GM12878 (cell line): ENCODE measurements at regions not wholly inside any gene's neighbourhood (a gene's known extent, or its start where the extent isn't known, plus 50 kb on each side); places are given as distances from the start of the nearest gene placed in this dataset.

Experiments
- ATAC-seq: fragments of 200-7000 bp; cut with Tn5 transposase; 3 replicates; pipeline ENCODE4 v1.9.1; 2020; ENCODE audit warnings: mild to moderate bottlenecking, moderate library complexity
- BruUV-seq: library from RNA; stranded (reverse); fragments of 400-500 nt; replicated peaks from 2 replicates; lab custom pipeline; 2021; lab: Mats Ljungman, UMichigan
- CTCF ChIA-PET: fragments of 300-600 bp; sonication (Branson Sonifier 250); formaldehyde crosslinking; extraction: SDS; loops from one replicate; lab custom pipeline; 2021; ENCODE audit warnings: inconsistent platforms; lab: Yijun Ruan, JAX
- POLR2A ChIA-PET: fragments of 350-600 bp; formaldehyde crosslinking; extraction: SDS; loops from one replicate; lab custom pipeline; 2021; ENCODE audit warnings: inconsistent platforms; lab: Charles Lee
- RAD21 ChIA-PET: fragments of 300-600 bp; sonication (Branson Sonifier 250); formaldehyde crosslinking; loops from one replicate; lab custom pipeline; 2023; ENCODE audit warnings: antibody characterized with exemption; ENCODE audit not compliant: unreplicated experiment; lab: Charles Lee
- SMC1A ChIA-PET: fragments of 300-600 bp; sonication (Branson Sonifier 250); formaldehyde crosslinking; loops from one replicate; lab custom pipeline; 2023; ENCODE audit not compliant: unreplicated experiment, uncharacterized antibody; lab: Charles Lee
- DNase-seq: peaks from one replicate; pipeline ENCODE4 v3.0.0-alpha.2; 2011; ENCODE audit warnings: low read depth, low spot score
- FAIRE-seq: peaks from 3 replicates; lab custom pipeline; 2011; peaks lifted over from hg19 to GRCh38; lab: Jason Lieb, UNC
- H2AFZ ChIP-seq: 2 replicates; pipeline ENCODE4 v1.6.0; 2011; ENCODE audit warnings: low read depth, low read length, control low read depth; ENCODE audit not compliant: control insufficient read depth
- H3K27ac ChIP-seq: 2 replicates; pipeline ENCODE4 v1.5.1; 2011; ENCODE audit warnings: control low read depth; ENCODE audit not compliant: control insufficient read depth, insufficient read depth
- H3K27me3 ChIP-seq, 2 experiments: replicated peaks in 1 of 2; 2 replicates each; pipeline versions ENCODE4 v1.6.0 to v1.6.1; 2011; ENCODE audit warnings: low read length in 1 of 2; ENCODE audit not compliant: control insufficient read depth in 2 of 2, insufficient read depth in 2 of 2
- H3K36me3 ChIP-seq, 2 experiments: 2 replicates each; pipeline ENCODE4 v1.5.1; 2011; ENCODE audit warnings: low read length in 1 of 2; ENCODE audit not compliant: control insufficient read depth in 2 of 2, insufficient read depth in 2 of 2
- H3K4me1 ChIP-seq: 2 replicates; pipeline ENCODE4 v1.6.1; 2011; ENCODE audit warnings: mild to moderate bottlenecking, low read length, moderate library complexity, mixed read lengths; ENCODE audit not compliant: control insufficient read depth, insufficient read depth
- H3K4me2 ChIP-seq: 2 replicates; pipeline ENCODE4 v1.6.0; 2011; ENCODE audit warnings: control low read depth; ENCODE audit not compliant: control insufficient read depth, insufficient read depth
- H3K4me3 ChIP-seq: fragments of 200-600 bp; sonication (generic); 2 replicates; pipeline ENCODE4 v1.5.1; 2016
- H3K79me2 ChIP-seq: 2 replicates; pipeline ENCODE4 v1.6.0; 2011; ENCODE audit warnings: low read length; ENCODE audit not compliant: control insufficient read depth, insufficient read depth
- H3K9ac ChIP-seq: 2 replicates; pipeline ENCODE4 v1.8.0; 2011; ENCODE audit warnings: low read length, control low read depth, mixed read lengths; ENCODE audit not compliant: control insufficient read depth, insufficient read depth
- H3K9me3 ChIP-seq: replicated peaks from 3 replicates; pipeline ENCODE4 v1.5.1; 2011; ENCODE audit warnings: mild to moderate bottlenecking, low read length; ENCODE audit not compliant: control insufficient read depth, insufficient read depth
- H4K20me1 ChIP-seq: 2 replicates; pipeline ENCODE4 v1.6.0; 2011; ENCODE audit not compliant: control insufficient read depth, insufficient read depth
- CBX3 ChIP-seq: fragments of 200-600 bp; sonication (generic); IDR thresholded peaks from 2 replicates; pipeline ENCODE4 v1.6.1; 2016; ENCODE audit warnings: low read depth, borderline replicate concordance
- E2F8 ChIP-seq: fragments of 450-650 bp; IDR thresholded peaks from 2 replicates; pipeline ENCODE4 v1.6.1; 2018; ENCODE audit warnings: mild to moderate bottlenecking, low read depth, moderate library complexity; ENCODE audit not compliant: partially characterized antibody
- ETV6 ChIP-seq, 2 experiments: fragments of 450-650 bp in 1 of 2; IDR thresholded peaks in 1 of 2; conservative IDR thresholded peaks in 1 of 2; 2 replicates each; pipeline ENCODE4 v1.6.1; 2014; ENCODE audit warnings: antibody characterized with exemption in 1 of 2, borderline replicate concordance in 1 of 2, low read depth in 1 of 2, mild to moderate bottlenecking in 1 of 2, moderate library complexity in 1 of 2
- FOS ChIP-seq: IDR thresholded peaks from 3 replicates; pipeline ENCODE4 v1.6.1; 2011; ENCODE audit warnings: borderline replicate concordance; ENCODE audit not compliant: insufficient read length; ENCODE audit errors: extremely low read depth
- FOXK2 ChIP-seq: fragments of 450-650 bp; IDR thresholded peaks from 2 replicates; pipeline ENCODE4 v1.6.1; 2017; ENCODE audit warnings: mild to moderate bottlenecking, moderate library complexity
- HDAC2 ChIP-seq: fragments of 200-600 bp; sonication (generic); IDR thresholded peaks from 2 replicates; pipeline ENCODE4 v1.6.1; 2017
- MAX ChIP-seq: IDR thresholded peaks from 2 replicates; pipeline ENCODE4 v1.6.1; 2012; ENCODE audit warnings: low read depth, low read length, improper control_type of control experiment
- MYB ChIP-seq: fragments of 150-350 bp; IDR thresholded peaks from 2 replicates; pipeline ENCODE4 v1.6.1; 2014; ENCODE audit warnings: mild to moderate bottlenecking, low read depth, low read length, borderline replicate concordance
- NRF1 ChIP-seq: conservative IDR thresholded peaks from 2 replicates; pipeline ENCODE4 v1.6.1; 2011; ENCODE audit warnings: mild to moderate bottlenecking, low read depth, low read length, improper control_type of control experiment
- POLR2AphosphoS2 ChIP-seq: IDR thresholded peaks from 2 replicates; pipeline ENCODE4 v1.6.1; 2011; ENCODE audit warnings: low read depth, mild to moderate bottlenecking, low read length, improper control_type of control experiment, moderate library complexity
- SIN3A ChIP-seq: IDR thresholded peaks from 2 replicates; pipeline ENCODE4 v1.6.1; 2012; ENCODE audit warnings: low read depth, low read length, improper control_type of control experiment
- STAT1 ChIP-seq: fragments of 450-650 bp; conservative IDR thresholded peaks from 2 replicates; pipeline ENCODE4 v1.6.1; 2014; ENCODE audit warnings: antibody characterized with exemption, mild to moderate bottlenecking
- SUZ12 ChIP-seq: fragments of 200-600 bp; sonication (generic); IDR thresholded peaks from one replicate; pipeline ENCODE4 v1.6.1; 2018; ENCODE audit warnings: antibody characterized with exemption, mild to moderate bottlenecking; ENCODE audit not compliant: unreplicated experiment
- WRNIP1 ChIP-seq: IDR thresholded peaks from 2 replicates; pipeline ENCODE4 v1.6.1; 2011; ENCODE audit warnings: low read depth, low read length, improper control_type of control experiment, borderline replicate concordance
- WGBS: methylation state at CpG from one replicate; pipeline ENCODE4 v1.1.6; 2016; ENCODE audit warnings: low lambda C conversion rate; ENCODE audit not compliant: insufficient replicate concordance, insufficient coverage; ENCODE audit errors: missing lambda C conversion rate; 5-methylcytosine and 5-hydroxymethylcytosine counted together
- in situ Hi-C: fragments of 300-500 bp; cut with MboI; formaldehyde crosslinking; loops from 9 replicates; pipeline ENCODE4 v1.14.3; 2018; ENCODE audit warnings: mixed read lengths
- intact Hi-C: fragments of 100-400 bp; cut with micrococcal nuclease; formaldehyde crosslinking; loops from one replicate; pipeline ENCODE4 v1.14.2; 2022; ENCODE audit not compliant: unreplicated experiment

GRCh38 chr2:234286118-234286598 lies 210.7 kb downstream of the ARL4C start:
- WGBS = 53% methylated on average over 8 of the region's 8 CpGs
- ChIA-PET SMC1A (interaction anchor here (1.2 kb wide), 1 partner anchor 215 kb away, joined by 4 read pairs; no protein-coding TSS in a partner anchor), POLR2A (no interaction called here), RAD21 (no interaction called here), CTCF (interaction anchor here (5.3 kb wide), 1 partner anchor 259 kb away, joined by 22 read pairs; no protein-coding TSS in a partner anchor)
- Histone ChIP-seq H3K79me2 (no peaks in the 10 kb centered on the region), H3K4me3 (no peak overlapping the region), H3K4me2 (no peak overlapping the region), H3K27me3 (no peaks in the 10 kb centered on the region), H3K4me1 (peaks cover 23% of the 10 kb centered on the region), H3K9ac (no peak overlapping the region), H3K27ac (no peak overlapping the region), H2AFZ (no peak overlapping the region), H3K9me3 (no peaks in the 10 kb centered on the region), H3K36me3 (no peaks in the 10 kb centered on the region), H4K20me1 (no peaks in the 10 kb centered on the region)
- TF ChIP-seq POLR2AphosphoS2 (no peak), HDAC2 (no peak), E2F8 (no peak), MYB (no peak), WRNIP1 (no peak), SUZ12 (no peak), FOS (no peak), MAX (no peak), STAT1 (no peak), CBX3 (no peak), FOXK2 (no peak), NRF1 (no peak), SIN3A (no peak), ETV6 (conservative IDR thresholded peaks at IDR 0.05 in 1 of 2, IDR thresholded peaks at IDR 0.05 in 1 of 2; ENCODE audit: borderline replicate concordance in 1 of 2, low read depth in 1 of 2) (no peak)
- no TSS peak for BruUV-seq
- intact Hi-C loops (no loop called here), in situ Hi-C loops (no loop called here)
- FAIRE-seq = no peak
- no peak for DNase-seq
- ATAC-seq = no peak
